ENCODE measurements at regions not wholly inside any gene's neighbourhood (a gene's known extent, or its start where the extent isn't known, plus 50 kb on each side); places are given as distances from the start of the nearest gene placed in this dataset.
"Not testable (repeated sequence)": the region's sequence is repeated elsewhere in the genome, so short reads cannot be mapped to it uniquely, and the experiment has no call there.

- DNase-seq = no peak
These were observed 134.4 kb downstream of the FOXB1 start for GRCh38 chr15:60138397-60138968.

DNA sequence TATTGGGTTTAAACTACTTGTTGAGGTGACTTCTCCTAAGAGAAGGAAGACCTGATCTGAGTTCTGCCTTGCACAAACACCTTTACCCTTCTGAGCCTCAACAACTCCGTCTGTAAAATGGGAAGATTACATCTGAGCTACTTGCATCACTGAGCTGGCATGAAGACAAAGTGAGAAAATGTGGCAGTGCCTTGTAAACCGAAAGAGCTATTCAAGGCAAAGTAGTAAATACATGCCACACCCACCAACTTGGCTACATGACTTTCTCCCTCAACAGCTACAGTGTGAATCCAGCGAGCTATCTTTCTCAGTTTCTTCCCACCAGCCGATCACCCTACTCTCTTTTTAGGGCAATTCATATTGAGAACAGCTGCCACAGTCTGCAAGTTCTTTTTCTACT lies 148.3 kb downstream of the FOXB1 start:
- DNase-seq = no peak

- no peak for DNase-seq
These were observed 150.7 kb downstream of the FOXB1 start for GRCh38 chr15:60154764-60155325.

GRCh38 chr15:60155661-60156060 lies 151.6 kb downstream of the FOXB1 start:
- no peak for DNase-seq

GRCh38 chr15:60160909-60161308 lies 156.8 kb downstream of the FOXB1 start:
- DNase-seq = no peak

DNA sequence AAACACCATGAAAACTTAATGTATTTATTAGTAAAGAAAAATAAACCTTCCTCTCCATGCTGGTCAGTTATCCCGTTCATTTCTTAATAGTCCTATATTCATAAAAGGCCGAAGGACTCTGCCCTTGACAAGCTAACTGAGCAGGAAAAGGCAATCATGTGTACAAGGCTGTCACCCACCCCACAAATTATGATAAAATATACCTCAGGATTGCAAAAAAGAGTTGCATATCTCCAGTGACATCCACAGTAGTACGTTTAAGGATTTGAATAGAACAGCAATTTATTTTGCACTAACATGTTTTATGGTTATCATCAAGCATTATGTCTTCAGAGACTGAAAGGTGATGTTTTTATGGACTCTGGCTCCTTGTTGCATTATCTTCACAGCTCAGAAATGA lies 157.6 kb downstream of the FOXB1 start:
- DNase-seq = no peak

DNA sequence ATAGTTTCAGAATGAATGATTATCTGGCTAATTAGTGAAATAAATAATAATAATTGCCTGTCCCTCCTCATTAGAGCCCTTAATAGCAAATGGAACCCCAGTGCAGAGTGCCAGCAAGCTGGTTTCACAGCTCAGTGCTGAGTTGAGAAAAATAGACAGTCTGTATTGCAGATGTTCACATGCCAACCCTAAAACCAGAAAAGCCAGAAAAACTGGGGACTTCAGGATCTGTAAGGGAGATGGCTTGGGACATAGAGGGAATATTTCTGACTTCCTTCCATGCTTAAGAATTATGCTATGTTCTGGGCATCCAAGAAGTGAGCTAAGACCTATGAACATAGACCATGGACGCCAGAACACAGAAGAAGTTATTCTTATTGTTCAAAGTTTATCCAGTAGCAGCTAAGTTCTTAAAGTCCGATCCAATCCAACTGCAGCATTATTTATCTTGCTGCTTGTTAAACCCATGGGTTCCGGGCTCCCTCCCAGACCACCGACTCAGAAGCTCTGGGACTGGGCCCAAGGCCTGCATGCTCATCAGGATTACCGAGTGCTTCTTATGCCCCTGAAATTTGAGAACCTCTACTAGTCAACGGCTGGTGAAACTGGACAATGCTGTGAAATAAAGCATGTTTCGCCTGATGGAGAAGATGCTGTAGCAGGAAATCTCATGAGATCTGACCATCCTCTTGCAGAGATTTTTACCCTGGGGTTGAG lies 158.3 kb downstream of the FOXB1 start:
- DNase-seq = no peak

- no peak for DNase-seq
These were observed 158.9 kb downstream of the FOXB1 start for GRCh38 chr15:60162968-60163355.

GRCh38 chr15:60165111-60165510 lies 161.0 kb downstream of the FOXB1 start:
- DNase-seq = no peak

GRCh38 chr15:60172143-60172542 lies 168.0 kb downstream of the FOXB1 start:
- no peak for DNase-seq

- DNase-seq = peak; percentile 57
These were observed 175.8 kb downstream of the FOXB1 start for GRCh38 chr15:60179786-60180391.

DNA sequence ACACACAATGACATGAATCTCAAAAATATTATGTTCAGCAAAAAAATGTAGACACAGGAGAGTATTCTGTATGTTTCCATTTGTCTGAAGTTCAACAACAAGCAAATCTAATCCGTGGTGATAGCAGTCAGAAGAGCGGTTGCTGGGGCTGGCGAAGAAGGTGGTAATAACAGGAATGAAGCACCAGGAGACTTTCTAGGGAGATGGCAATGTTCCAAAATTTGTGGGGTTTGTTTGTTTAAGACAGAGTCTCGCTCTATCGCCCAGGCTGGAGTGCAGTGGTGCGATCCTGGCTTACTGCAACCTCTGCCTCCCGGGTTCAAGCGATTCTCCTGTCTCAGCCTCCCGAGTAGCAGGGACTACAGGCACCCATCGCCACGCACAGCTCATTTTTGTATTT lies 177.8 kb downstream of the FOXB1 start:
- DNase-seq = not testable (repeated sequence)

GRCh38 chr15:60183366-60183765 lies 179.3 kb downstream of the FOXB1 start:
- no peak for DNase-seq

DNA sequence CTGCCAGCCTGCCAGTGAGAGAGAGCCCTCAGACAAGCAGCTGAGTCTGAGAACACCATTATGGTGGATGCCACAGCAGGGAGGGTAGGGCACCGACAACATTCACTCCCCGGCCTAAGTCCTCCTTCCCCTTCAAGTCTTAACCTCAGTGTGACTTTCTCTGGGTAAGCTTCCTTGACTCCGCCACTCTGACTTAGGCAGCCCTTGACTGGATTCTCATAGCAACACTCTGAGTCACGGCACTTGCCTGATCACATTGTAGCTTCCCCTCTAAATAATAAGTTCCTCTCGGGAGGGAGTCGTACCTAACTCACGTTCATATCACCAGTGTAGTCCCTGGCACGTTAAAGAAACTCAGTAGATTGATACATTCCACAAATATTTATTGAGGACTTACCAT lies 180.5 kb downstream of the FOXB1 start:
- no peak for DNase-seq

GRCh38 chr15:60191016-60191415 lies 186.9 kb downstream of the FOXB1 start:
- no peak for DNase-seq

DNA sequence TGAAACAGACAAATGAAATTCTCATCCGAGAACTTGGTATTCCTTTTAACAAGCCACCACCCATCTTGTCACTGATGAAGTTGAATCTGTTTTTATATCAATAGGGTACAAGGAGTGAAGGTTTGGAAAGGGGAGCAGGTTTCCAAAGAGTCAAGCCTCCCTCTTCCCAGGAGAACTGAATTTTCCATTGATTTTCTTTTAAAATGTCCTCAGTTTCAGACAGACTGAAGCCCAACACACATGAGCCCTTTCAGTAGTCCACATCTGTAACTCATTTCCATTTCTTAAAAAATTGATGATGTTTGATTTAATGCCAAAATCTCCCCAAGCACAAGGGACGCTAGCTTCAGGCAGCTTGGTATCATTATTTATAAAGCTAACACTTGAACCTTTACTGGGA lies 187.7 kb downstream of the FOXB1 start:
- no peak for DNase-seq

GRCh38 chr15:60195611-60196010 lies 191.5 kb downstream of the FOXB1 start:
- DNase-seq = no peak

- DNase-seq = no peak
These were observed 193.5 kb downstream of the ANXA2 start for GRCh38 chr15:60204131-60204885.

DNA sequence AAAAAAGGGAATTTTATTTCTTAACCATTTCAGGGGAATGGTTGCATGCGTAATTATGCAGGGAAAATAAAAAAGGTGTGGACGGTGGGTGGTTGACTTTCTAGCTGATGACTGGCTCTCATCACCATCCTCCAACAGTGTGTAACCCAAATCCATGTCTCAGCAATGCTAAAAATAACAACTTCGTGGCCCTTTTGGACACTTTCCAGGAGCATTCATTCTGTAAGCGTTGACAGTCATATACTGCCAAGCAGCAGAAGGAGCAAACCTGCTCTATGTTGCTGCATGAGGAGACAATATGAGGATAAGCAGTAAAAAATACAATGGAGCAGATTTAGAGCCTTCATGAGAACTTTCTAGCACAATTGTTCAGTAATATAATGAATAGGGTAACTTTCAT lies 189.1 kb downstream of the ANXA2 start:
- no peak for DNase-seq

DNA sequence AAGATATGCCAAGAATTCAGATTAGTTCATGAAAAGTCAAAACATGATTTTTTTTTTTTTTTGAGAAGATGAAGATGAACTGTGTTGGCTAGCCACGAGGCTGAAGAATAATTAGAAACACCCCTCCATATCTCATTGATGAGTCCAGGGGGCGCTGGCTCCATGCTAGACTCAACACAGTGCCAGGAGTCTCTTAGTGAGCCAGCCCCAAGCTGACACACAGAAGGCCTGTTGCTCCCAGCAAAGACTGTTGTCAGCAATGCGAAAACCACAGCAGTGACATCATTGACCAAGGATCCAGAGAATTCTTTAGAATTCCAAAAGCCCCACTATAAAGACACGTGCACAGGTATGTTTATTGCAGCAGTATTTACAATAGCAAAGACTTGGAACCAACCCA lies 185.2 kb downstream of the ANXA2 start:
- DNase-seq = no peak

DNA sequence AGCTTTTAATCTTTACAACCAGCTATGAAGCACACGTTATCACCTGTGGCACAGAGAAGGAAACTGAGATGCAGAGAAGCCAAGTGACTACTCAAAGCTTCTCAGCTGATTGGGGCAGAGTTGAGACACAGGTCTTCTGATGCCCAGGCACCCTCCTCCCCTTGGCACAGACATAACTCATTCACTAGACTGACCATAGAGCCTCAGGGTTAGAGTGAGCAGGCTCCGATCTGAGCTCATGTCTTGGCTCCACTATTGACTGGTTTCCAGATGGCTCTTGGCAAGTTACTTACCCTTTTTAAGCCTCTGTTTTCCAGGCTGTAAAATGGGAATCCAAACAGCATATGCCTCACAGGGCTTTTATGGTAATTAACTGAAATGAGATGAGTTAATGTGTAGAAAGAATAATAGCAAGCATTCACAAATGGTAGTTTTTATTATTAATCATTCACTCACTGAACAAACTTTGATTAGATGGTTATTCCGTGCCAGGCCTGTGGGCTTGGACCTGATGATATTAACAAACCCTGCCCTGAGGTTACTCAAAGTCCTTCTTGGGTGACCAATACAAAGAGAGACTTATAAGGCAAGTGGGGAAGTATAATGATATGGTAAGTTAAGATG lies 184.3 kb downstream of the ANXA2 start:
- no peak for DNase-seq

- no peak for DNase-seq
These were observed 183.6 kb downstream of the ANXA2 start for GRCh38 chr15:60214201-60214600.
